HCT116 (cell line): ENCODE measurements at regions not wholly inside any gene's neighbourhood (a gene's known extent, or its start where the extent isn't known, plus 50 kb on each side); places are given as distances from the start of the nearest gene placed in this dataset.
"Not testable (repeated sequence)": the region's sequence is repeated elsewhere in the genome, so short reads cannot be mapped to it uniquely, and the experiment has no call there.

Experiments used
- CEBPB ChIP-seq: IDR thresholded peaks from 2 replicates; pipeline ENCODE4 v1.6.1; 2012; ENCODE audit warnings: low read depth
- EGR1 ChIP-seq: IDR thresholded peaks from 2 replicates; pipeline ENCODE4 v1.6.1; 2012; ENCODE audit warnings: low read depth
- ELF1 ChIP-seq: IDR thresholded peaks from 2 replicates; pipeline ENCODE4 v1.6.1; 2012; ENCODE audit warnings: low read depth, borderline replicate concordance
- EZH2phosphoT487 ChIP-seq: fragments of 200-600 bp; IDR thresholded peaks from 2 replicates; pipeline ENCODE4 v1.6.1; 2018; ENCODE audit warnings: antibody characterized with exemption, borderline replicate concordance
- FOSL1 ChIP-seq: IDR thresholded peaks from 2 replicates; pipeline ENCODE4 v1.6.1; 2012; ENCODE audit warnings: low read depth
- JUND ChIP-seq: IDR thresholded peaks from 2 replicates; pipeline ENCODE4 v1.6.1; 2012
- POLR2A ChIP-seq: IDR thresholded peaks from 2 replicates; pipeline ENCODE4 v1.7.0; 2011; ENCODE audit warnings: borderline replicate concordance; ENCODE audit not compliant: insufficient read depth, insufficient read length; ENCODE audit errors: extremely low read depth
- POLR2AphosphoS5 ChIP-seq: IDR thresholded peaks from 2 replicates; pipeline ENCODE4 v1.6.1; 2011; ENCODE audit warnings: mild to moderate bottlenecking, low read depth, low read length, moderate library complexity
- RAD21 ChIP-seq: IDR thresholded peaks from 2 replicates; pipeline ENCODE4 v1.6.1; 2012; ENCODE audit warnings: low read depth, mild to moderate bottlenecking
- TCF7L2 ChIP-seq: IDR thresholded peaks from 2 replicates; pipeline ENCODE4 v1.7.0; 2011; ENCODE audit warnings: borderline replicate concordance, inconsistent platforms; ENCODE audit not compliant: insufficient read depth, insufficient read length; ENCODE audit errors: extremely low read depth
- YY1 ChIP-seq: IDR thresholded peaks from 2 replicates; pipeline ENCODE4 v1.6.1; 2011; ENCODE audit warnings: low read length, low read depth, moderate library complexity, mild to moderate bottlenecking; ENCODE audit not compliant: insufficient replicate concordance; ENCODE audit errors: extremely low read depth
- TF ChIP-seq, protein P1 (sequence below), 3 experiments: fragments of 200-600 bp in 1 of 3; sonication (generic) in 1 of 3; IDR thresholded peaks in 2 of 3; conservative IDR thresholded peaks in 1 of 3; 2 replicates each; pipeline ENCODE4 v1.5.1; 2012 to 2017; ENCODE audit warnings: low read depth in 2 of 3, low read length in 2 of 3, antibody characterized with exemption in 1 of 3, borderline replicate concordance in 1 of 3, control low read depth in 1 of 3, mild to moderate bottlenecking in 1 of 3, mixed read lengths in 1 of 3, mixed run types in 1 of 3, moderate library complexity in 1 of 3; ENCODE audit not compliant: insufficient read depth in 1 of 3
- TF ChIP-seq, protein P2 (sequence below): IDR thresholded peaks from 2 replicates; pipeline ENCODE4 v1.6.1; 2012; ENCODE audit warnings: low read depth
- TF ChIP-seq, protein P3 (sequence below): IDR thresholded peaks from 2 replicates; pipeline ENCODE4 v1.6.1; 2011; ENCODE audit warnings: mild to moderate bottlenecking, low read length, moderate library complexity; ENCODE audit not compliant: insufficient replicate concordance; ENCODE audit errors: extremely low read depth

DNA sequence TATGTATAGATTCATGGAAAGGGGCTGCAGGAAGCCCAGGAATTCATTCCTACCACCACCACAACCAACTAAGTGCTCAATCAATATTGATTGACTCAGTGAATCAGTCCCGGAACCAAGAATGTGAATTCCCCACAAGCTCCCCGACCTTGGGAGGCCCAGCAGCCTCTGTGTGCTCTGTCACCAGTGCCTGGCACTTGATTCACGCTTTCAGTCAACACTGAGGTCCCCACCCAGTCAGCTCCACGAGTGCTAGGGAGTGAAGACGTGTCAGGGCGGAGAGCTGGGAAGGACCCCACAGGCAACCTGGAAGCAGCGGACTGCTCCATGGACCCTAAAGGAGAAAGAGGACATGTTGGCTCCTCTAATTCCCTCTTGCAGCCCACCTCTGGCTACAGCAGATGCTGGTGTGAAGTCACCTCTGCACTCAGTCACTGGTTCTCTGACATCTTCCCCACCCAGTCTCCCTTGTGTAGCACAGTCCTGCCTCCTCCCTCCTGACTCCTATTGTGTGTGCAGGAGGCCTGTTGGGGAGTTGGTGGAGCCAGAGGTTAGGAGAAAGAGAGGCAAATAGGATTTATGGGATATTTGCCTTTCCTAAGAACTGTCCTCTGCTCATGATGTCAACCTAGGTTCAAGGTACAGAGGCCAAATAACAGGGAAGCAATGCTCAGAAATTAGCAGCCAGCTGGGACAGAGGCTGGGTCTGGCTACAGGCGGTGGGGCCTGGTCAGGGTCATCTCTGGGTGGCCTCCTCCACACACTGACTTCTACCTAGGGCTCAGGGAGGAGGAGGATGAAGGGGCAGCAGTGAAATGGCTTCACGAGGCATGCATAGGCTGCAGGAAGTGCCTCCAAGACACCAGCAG lies 88.2 kb downstream of the TRIM69 start:
- TF ChIP-seq POLR2A, RAD21, YY1, JUND, POLR2AphosphoS5, EZH2phosphoT487, TCF7L2, FOSL1, CEBPB, ELF1, EGR1: not testable (repeated sequence)
- TF ChIP-seq, protein P1, sequence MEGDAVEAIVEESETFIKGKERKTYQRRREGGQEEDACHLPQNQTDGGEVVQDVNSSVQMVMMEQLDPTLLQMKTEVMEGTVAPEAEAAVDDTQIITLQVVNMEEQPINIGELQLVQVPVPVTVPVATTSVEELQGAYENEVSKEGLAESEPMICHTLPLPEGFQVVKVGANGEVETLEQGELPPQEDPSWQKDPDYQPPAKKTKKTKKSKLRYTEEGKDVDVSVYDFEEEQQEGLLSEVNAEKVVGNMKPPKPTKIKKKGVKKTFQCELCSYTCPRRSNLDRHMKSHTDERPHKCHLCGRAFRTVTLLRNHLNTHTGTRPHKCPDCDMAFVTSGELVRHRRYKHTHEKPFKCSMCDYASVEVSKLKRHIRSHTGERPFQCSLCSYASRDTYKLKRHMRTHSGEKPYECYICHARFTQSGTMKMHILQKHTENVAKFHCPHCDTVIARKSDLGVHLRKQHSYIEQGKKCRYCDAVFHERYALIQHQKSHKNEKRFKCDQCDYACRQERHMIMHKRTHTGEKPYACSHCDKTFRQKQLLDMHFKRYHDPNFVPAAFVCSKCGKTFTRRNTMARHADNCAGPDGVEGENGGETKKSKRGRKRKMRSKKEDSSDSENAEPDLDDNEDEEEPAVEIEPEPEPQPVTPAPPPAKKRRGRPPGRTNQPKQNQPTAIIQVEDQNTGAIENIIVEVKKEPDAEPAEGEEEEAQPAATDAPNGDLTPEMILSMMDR (IDR thresholded peaks at IDR 0.05 in 2 of 3, conservative IDR thresholded peaks at IDR 0.05 in 1 of 3; ENCODE audit: borderline replicate concordance in 1 of 3, insufficient read depth in 1 of 3, low read depth in 2 of 3, low read length in 2 of 3) = not testable (repeated sequence)
- TF ChIP-seq, protein P2, sequence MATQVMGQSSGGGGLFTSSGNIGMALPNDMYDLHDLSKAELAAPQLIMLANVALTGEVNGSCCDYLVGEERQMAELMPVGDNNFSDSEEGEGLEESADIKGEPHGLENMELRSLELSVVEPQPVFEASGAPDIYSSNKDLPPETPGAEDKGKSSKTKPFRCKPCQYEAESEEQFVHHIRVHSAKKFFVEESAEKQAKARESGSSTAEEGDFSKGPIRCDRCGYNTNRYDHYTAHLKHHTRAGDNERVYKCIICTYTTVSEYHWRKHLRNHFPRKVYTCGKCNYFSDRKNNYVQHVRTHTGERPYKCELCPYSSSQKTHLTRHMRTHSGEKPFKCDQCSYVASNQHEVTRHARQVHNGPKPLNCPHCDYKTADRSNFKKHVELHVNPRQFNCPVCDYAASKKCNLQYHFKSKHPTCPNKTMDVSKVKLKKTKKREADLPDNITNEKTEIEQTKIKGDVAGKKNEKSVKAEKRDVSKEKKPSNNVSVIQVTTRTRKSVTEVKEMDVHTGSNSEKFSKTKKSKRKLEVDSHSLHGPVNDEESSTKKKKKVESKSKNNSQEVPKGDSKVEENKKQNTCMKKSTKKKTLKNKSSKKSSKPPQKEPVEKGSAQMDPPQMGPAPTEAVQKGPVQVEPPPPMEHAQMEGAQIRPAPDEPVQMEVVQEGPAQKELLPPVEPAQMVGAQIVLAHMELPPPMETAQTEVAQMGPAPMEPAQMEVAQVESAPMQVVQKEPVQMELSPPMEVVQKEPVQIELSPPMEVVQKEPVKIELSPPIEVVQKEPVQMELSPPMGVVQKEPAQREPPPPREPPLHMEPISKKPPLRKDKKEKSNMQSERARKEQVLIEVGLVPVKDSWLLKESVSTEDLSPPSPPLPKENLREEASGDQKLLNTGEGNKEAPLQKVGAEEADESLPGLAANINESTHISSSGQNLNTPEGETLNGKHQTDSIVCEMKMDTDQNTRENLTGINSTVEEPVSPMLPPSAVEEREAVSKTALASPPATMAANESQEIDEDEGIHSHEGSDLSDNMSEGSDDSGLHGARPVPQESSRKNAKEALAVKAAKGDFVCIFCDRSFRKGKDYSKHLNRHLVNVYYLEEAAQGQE = not testable (repeated sequence)
- TF ChIP-seq, protein P3, sequence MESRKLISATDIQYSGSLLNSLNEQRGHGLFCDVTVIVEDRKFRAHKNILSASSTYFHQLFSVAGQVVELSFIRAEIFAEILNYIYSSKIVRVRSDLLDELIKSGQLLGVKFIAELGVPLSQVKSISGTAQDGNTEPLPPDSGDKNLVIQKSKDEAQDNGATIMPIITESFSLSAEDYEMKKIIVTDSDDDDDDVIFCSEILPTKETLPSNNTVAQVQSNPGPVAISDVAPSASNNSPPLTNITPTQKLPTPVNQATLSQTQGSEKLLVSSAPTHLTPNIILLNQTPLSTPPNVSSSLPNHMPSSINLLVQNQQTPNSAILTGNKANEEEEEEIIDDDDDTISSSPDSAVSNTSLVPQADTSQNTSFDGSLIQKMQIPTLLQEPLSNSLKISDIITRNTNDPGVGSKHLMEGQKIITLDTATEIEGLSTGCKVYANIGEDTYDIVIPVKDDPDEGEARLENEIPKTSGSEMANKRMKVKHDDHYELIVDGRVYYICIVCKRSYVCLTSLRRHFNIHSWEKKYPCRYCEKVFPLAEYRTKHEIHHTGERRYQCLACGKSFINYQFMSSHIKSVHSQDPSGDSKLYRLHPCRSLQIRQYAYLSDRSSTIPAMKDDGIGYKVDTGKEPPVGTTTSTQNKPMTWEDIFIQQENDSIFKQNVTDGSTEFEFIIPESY = not testable (repeated sequence)
